GM19239 (cell line): ENCODE measurements at regions not wholly inside any gene's neighbourhood (a gene's known extent, or its start where the extent isn't known, plus 50 kb on each side); places are given as distances from the start of the nearest gene placed in this dataset.

Source experiments
- DNase-seq: peaks from one replicate; pipeline ENCODE4 v3.0.0; 2011; ENCODE audit warnings: low spot score; ENCODE audit not compliant: insufficient read length
- FAIRE-seq: peaks from 2 replicates; lab custom pipeline; 2011; peaks lifted over from hg19 to GRCh38; lab: Jason Lieb, UNC

DNA sequence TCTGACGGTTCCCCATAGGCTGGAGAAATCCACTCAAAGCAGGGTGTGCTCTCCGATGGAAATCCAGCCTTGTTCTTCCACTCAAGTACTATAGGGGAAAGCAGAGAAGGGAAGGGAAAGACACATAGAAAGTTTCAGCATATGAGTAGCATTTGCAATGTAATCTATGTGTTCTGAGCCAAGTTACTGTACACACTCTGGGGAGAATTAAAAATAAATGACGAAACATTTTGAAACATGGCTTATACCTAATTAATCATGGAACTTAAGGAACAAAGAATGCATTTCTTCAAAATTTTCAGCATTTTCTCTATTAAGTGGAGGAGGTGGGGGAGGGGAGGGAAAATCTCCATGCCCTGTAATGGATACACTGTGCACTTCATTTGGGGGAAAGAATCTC, 198.1 kb upstream of the HABP2 start:
- DNase-seq = no peak
- FAIRE-seq = no peak

- no peak for FAIRE-seq
- no peak for DNase-seq
Measured at GRCh38 chr10:113356794-113357680, 195.8 kb upstream of the HABP2 start.

- DNase-seq = no peak
Measured at GRCh38 chr10:113357681-113358300, 195.1 kb upstream of the HABP2 start.

DNA sequence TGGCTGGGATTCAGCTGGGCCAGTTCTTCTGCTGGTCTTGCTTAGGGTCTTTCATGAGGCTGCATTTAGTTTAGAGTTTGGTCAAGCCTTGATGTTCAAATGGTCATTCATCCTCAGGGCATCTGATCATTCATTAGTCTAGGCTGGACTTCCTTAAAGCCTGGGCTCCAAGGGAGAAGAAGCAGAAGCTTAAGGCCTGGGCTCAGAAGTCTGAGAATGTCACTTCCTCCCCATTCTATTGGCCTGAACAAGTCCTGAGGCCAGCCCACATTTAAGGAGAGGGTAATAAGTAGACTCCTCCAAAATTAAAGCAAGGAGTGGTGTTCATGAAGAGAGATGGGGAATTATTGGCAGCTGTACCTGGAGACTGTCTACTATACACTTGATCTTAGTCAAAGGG, 193.2 kb upstream of the HABP2 start:
- DNase-seq (no peak), FAIRE-seq (no peak)

More at GRCh38 chr10:113357681-113358300, 195.1 kb upstream of the HABP2 start:
- no peak for FAIRE-seq

GRCh38 chr10:113360870-113361269, 192.0 kb upstream of the HABP2 start:
- no peak for FAIRE-seq
- DNase-seq = no peak

DNA sequence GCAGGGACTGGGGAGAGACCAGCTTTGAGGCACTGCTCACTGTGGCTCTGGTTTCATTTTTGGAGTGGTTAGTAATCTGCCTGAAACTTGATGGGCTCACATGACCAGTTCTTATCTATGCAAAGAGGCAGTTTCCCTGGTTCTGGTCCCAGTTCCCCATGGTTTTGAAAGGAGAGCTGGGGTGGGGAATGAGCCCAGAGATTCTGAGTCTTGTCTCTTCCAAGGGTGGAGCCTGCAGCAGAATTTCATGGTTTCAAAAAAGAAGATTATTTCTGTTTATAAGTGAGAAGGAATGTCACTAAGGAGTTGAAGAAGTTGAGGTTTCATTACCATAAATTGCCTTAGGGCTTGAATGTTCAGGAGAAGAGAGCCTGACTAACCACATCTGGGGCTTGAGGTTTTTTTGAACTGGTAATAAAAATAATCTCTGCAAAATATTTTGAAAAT, 190.2 kb upstream of the HABP2 start:
- no peak for FAIRE-seq
- DNase-seq = no peak

DNA sequence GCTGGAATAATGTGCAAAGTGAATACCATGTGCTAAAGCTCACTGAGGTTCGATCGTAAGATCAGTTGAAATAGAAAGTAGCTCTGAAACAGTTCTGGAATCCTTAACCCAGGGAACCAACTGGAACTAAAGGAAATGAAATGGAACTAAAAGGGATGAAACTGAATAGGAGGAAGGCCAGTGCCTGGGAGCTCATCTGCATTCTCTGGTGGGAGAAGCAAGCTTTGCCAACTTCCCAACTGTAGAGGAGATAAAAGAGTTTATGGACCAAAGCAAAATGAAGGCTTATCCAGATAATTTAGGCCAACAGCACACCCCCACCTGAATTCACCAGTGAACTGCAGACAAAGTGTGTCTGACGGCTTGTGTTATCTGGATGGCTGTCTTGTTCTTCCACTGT, 188.6 kb upstream of the HABP2 start:
- DNase-seq (no peak), FAIRE-seq (no peak)

GRCh38 chr10:113368666-113369364, 184.0 kb upstream of the HABP2 start:
- FAIRE-seq (no peak), DNase-seq (no peak)

DNA sequence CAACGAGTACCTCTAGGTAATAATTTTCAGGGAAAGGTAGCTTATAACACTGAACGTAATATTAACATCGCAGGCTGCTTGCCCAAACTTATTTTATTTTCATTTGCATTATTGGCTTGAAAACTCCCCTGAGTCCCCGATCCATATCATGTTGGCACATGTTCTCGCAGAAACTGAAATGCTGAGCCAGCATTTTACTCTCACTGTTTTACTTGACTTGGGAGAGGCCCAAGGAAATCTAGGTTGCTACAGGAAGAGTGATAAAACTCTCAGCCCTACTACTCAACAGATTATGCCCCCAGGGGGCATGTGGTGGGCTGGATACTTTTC, 183.5 kb upstream of the HABP2 start:
- no peak for FAIRE-seq
- no peak for DNase-seq

DNA sequence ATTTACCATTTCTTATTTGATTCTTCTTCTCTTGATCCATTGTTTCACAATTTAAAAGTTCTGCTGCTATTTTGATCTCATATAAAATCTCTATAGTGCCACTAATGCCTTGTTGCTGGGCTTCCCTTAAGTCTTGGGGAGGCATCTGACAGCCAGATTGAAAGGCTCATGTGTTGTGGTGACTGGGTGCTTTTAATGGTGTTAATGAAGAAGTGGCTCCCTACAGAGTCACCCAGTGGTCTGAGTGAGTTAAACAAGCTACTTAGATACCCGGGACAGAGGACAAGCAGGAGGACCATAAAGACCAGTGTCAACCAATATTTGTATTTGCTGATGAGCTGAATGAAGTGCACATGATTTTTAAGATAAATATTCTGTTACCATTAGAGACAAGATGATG, 176.4 kb upstream of the HABP2 start:
- no peak for FAIRE-seq
- no peak for DNase-seq

DNA sequence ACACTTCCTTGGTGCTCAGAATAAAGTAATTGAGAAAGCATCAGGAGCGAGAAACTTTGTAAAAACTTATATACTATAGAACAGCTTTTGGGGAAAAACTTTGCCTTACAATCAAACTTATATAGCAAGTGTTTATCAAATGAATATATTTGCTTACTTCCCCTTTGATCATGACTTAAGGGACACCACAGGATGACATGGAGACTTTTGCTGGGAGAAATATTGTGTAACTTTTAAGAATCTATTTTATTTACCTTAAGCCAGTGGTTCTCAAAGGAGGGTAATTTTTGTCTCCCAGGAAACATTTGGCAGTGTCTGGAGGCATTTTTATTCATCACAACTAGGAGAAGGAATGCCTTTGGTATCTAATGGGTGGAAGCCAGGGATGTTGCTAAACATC, 173.8 kb upstream of the HABP2 start:
- FAIRE-seq = no peak
- no peak for DNase-seq

DNA sequence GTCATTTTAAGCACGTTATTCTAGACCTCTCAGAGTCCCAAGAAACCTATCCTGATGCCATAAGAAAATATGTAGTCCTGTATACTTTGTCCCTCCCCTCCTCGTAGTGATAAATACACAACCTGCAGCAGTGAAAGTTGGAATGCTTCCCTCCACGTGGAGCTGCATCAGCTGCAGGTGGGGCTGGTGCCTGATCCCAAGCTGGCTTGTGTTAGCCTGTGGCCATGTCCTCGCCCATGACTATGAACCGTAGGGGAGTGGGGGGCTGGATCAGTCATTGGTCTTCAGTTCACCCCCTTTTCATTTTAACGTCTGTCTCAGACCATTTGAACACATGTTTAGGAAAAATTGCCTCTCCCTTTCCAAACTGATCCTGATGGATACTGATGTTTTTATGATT, 171.4 kb upstream of the HABP2 start:
- DNase-seq (no peak), FAIRE-seq (no peak)

GRCh38 chr10:113381981-113382509, 170.8 kb upstream of the HABP2 start:
- DNase-seq = peak; percentile 27
- FAIRE-seq = peak; percentile 68

DNA sequence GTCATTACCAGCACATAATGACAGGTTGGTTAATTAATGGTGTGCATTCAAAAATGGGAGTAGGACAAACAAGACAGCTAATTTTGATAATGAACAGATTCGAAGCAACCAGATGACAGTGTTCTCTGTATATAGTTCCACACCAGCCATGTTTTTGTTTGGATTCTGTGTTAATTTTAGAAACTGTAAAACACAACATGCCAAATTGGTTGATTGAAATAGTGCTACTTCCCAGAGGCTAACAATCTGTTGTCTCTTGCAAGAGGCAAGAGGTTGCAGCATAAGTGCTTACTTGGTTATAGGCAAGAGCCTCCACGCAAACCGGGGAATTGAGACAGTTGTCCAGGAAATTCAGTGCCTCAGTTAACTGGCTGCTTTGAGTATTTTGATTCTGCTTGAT, 170.2 kb upstream of the HABP2 start:
- FAIRE-seq (no peak), DNase-seq (no peak)

GRCh38 chr10:113384181-113384580, 168.7 kb upstream of the HABP2 start:
- FAIRE-seq (no peak), DNase-seq (no peak)

- DNase-seq = peak; percentile 28
- peak; percentile 89 for FAIRE-seq
Measured at GRCh38 chr10:113385021-113385999, 167.5 kb upstream of the HABP2 start.

DNA sequence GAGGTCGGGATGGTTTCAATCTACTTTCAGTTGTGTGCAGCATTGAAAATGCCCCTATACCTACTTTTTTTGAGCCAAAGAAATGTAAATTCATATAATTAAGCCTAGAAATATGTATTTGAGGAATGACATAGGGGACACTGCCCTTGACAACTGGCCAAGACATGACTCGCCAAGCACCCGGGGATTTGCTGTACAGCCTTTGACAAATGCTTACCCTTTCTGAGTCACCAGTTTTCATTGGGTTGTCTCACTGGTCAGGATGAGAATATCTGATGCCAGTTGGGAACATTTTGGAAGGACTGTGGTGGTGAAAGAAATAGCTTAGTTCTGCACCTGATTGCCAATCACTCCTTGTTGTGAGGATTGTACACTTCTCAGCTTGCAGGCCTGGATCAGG, 166.8 kb upstream of the HABP2 start:
- no peak for DNase-seq
- FAIRE-seq = no peak

DNA sequence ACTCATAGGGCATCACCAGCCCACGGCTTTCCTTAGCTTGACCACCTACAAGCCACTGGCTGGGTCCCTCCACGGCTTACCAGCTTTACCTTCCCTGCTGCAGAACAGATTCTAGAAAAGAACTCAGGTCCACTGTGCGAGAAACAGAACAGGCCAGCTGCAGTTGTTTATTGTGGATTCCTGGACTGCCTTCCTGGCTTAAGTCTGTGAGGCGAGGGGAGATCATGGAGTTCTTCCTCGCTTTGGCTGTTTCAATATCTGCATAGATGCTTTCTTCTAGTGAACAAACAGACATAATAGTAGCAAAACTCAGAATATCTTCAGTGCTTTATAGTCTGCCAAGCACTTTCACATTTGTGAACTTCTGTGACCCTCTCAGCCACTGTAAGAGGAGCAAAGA, 162.9 kb upstream of the HABP2 start:
- DNase-seq (no peak), FAIRE-seq (no peak)

DNA sequence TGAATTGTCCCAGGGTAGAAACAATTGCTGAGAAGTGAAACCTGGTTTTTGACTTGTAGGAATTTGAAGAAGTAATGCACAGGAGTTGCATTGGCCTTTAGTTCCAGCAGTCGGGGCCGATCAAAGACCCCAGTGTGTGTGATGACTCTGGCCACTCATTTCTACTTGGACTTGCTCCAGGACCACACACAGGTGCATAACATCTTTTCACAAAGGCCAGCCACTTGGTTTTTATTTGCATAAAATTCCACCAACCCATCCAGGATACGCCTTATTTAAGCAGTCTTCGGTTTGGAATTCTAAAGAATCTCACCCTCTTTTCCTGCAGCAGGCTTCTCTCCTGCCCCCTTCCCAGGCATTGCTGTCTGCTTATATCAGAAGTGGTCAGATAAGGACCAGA, 162.0 kb upstream of the HABP2 start:
- no peak for FAIRE-seq
- DNase-seq = no peak

GRCh38 chr10:113397047-113397446, 155.8 kb upstream of the HABP2 start:
- no peak for FAIRE-seq

More at GRCh38 chr10:113397047-113397446, 155.8 kb upstream of the HABP2 start:
- no peak for DNase-seq
